DOHH2 (cell line): ENCODE measurements at regions not wholly inside any gene's neighbourhood (a gene's known extent, or its start where the extent isn't known, plus 50 kb on each side); places are given as distances from the start of the nearest gene placed in this dataset.

Source experiments
- H3F3A ChIP-seq: fragments of 200-600 bp; sonication (generic), shearing (Covaris generic); 2 replicates; pipeline ENCODE4 v1.6.0; 2016; ENCODE audit warnings: antibody characterized with exemption, mild to moderate bottlenecking; ENCODE audit not compliant: control insufficient read depth, insufficient read depth
- H3K27ac ChIP-seq: fragments of 200-600 bp; sonication (generic); 2 replicates; pipeline ENCODE4 v1.5.1; 2014; ENCODE audit warnings: low read depth, mild to moderate bottlenecking, low read length, moderate library complexity
- H3K27me3 ChIP-seq: fragments of 200-600 bp; sonication (generic); 2 replicates; pipeline ENCODE4 v1.6.1; 2014; ENCODE audit warnings: mild to moderate bottlenecking, low read length, mixed read lengths; ENCODE audit not compliant: control insufficient read depth
- H3K36me3 ChIP-seq: fragments of 200-600 bp; sonication (generic); 2 replicates; pipeline ENCODE4 v1.6.1; 2014; ENCODE audit warnings: mild to moderate bottlenecking, low read length, moderate library complexity, mixed read lengths; ENCODE audit not compliant: control insufficient read depth
- H3K4me1 ChIP-seq: fragments of 200-600 bp; sonication (generic); 2 replicates; pipeline ENCODE4 v1.6.1; 2014; ENCODE audit warnings: mild to moderate bottlenecking, low read length, mixed read lengths; ENCODE audit not compliant: control insufficient read depth
- H3K4me2 ChIP-seq: fragments of 200-600 bp; sonication (generic); 2 replicates; pipeline ENCODE4 v1.6.0; 2014; ENCODE audit warnings: mild to moderate bottlenecking, low read length, moderate library complexity
- H3K4me3 ChIP-seq: fragments of 200-600 bp; sonication (generic); 2 replicates; pipeline ENCODE4 v1.5.1; 2014; ENCODE audit warnings: mild to moderate bottlenecking, low read length, mixed read lengths
- H3K79me2 ChIP-seq: fragments of 200-600 bp; sonication (generic); 2 replicates; pipeline ENCODE4 v1.6.1; 2014; ENCODE audit warnings: mild to moderate bottlenecking, low read length, mixed read lengths; ENCODE audit not compliant: control insufficient read depth
- H3K9me2 ChIP-seq: fragments of 200-600 bp; sonication (generic); replicated peaks from 2 replicates; pipeline ENCODE4 v1.6.1; 2014; ENCODE audit warnings: mild to moderate bottlenecking, low read length, mixed read lengths; ENCODE audit not compliant: control insufficient read depth
- H3K9me3 ChIP-seq: fragments of 200-600 bp; sonication (generic); 2 replicates; pipeline ENCODE4 v1.6.1; 2014; ENCODE audit warnings: antibody characterized with exemption, low read length, mixed read lengths; ENCODE audit not compliant: control insufficient read depth, insufficient read depth
- H4K20me1 ChIP-seq: fragments of 200-600 bp; sonication (generic); 2 replicates; pipeline ENCODE4 v1.6.0; 2014; ENCODE audit warnings: low read depth, mild to moderate bottlenecking, antibody characterized with exemption, low read length, moderate library complexity; ENCODE audit not compliant: control insufficient read depth, insufficient read depth
- EZH2phosphoT487 ChIP-seq: fragments of 200-600 bp; sonication (generic); IDR thresholded peaks from 2 replicates; pipeline ENCODE4 v1.6.1; 2017; ENCODE audit warnings: borderline replicate concordance, mild to moderate bottlenecking, antibody characterized with exemption, low read length, moderate library complexity, mixed read lengths
- TF ChIP-seq, protein P1 (sequence below): fragments of 200-600 bp; sonication (generic); IDR thresholded peaks from one replicate; pipeline ENCODE4 v1.5.1; 2014; ENCODE audit warnings: antibody characterized with exemption, mild to moderate bottlenecking, low read depth, low read length; ENCODE audit not compliant: poor library complexity, severe bottlenecking

DNA sequence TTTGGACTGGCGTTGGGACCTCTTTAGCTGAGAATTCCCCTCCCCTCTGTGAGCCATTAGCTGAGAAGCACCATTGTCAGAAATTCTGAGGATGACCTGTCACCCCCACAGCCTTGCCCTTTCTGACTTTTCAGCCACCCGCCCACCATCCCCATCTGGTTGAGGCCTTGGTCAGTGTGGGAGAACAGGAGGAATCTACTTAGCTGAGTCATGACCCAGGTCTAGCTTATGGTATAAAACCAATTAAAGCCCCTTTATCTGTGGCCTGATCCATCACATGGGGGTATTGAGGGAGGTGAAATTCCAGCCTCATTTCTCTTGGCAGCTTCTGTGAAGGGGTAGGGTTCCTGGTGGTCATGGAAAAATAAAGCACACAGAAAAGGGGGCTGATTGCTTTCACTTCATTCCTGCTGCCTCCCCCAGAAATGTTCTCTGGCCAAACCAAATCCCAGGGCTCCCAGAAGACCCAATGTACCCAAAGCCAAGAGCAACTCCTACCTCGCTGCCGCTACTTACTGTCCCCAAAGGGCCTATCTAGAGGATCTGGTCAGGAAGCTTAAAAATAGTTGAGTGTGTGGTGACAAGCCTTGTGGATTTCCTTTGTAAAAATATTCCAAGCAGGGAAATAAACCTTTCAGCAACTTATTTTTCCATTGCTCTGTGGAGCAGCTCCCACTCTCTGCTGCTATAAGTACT is 174.8 kb upstream of the TNC start:
- no peaks in the 10 kb centered on the region for H3F3A ChIP-seq
- no peak overlapping the region for H3K4me3 ChIP-seq
- H4K20me1 ChIP-seq, result no peaks in the 10 kb centered on the region
- H3K79me2 ChIP-seq, result no peaks in the 10 kb centered on the region
- no peak overlapping the region for H3K27ac ChIP-seq
- TF ChIP-seq, protein P1, sequence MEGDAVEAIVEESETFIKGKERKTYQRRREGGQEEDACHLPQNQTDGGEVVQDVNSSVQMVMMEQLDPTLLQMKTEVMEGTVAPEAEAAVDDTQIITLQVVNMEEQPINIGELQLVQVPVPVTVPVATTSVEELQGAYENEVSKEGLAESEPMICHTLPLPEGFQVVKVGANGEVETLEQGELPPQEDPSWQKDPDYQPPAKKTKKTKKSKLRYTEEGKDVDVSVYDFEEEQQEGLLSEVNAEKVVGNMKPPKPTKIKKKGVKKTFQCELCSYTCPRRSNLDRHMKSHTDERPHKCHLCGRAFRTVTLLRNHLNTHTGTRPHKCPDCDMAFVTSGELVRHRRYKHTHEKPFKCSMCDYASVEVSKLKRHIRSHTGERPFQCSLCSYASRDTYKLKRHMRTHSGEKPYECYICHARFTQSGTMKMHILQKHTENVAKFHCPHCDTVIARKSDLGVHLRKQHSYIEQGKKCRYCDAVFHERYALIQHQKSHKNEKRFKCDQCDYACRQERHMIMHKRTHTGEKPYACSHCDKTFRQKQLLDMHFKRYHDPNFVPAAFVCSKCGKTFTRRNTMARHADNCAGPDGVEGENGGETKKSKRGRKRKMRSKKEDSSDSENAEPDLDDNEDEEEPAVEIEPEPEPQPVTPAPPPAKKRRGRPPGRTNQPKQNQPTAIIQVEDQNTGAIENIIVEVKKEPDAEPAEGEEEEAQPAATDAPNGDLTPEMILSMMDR, result no peak
- no peak for TF ChIP-seq EZH2phosphoT487
- no peaks in the 10 kb centered on the region for H3K9me3 ChIP-seq
- H3K9me2 ChIP-seq, result no peaks in the 10 kb centered on the region
- H3K36me3 ChIP-seq, result no peaks in the 10 kb centered on the region
- H3K4me2 ChIP-seq, result no peak overlapping the region
- H3K27me3 ChIP-seq, result no peaks in the 10 kb centered on the region
- no peaks in the 10 kb centered on the region for H3K4me1 ChIP-seq

DNA sequence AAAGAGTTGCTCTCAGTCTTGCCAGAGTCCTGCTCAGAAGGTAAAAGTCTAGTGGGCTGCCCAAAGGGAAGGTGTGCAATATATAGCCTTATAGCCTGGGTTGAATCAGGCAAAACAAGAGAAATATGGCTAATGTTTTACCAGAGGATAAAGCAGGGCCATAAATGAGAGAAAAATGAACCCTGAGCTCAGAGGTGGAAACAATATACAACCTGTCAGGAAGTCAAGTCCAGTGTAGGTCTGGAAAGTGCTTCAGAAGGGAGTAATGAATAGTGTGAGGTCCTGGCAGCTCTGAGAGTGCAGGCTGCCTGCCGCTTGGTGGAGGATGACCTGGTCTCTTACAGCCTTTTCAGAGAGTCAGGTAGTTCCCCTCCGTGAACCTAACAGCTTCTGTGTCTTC is 177.8 kb upstream of the TNC start:
- H3K9me2 ChIP-seq, result no peaks in the 10 kb centered on the region
- H3K79me2 ChIP-seq, result no peaks in the 10 kb centered on the region
- no peak overlapping the region for H3K4me2 ChIP-seq
- H3K4me3 ChIP-seq, result no peak overlapping the region
- H3K9me3 ChIP-seq, result no peaks in the 10 kb centered on the region
- no peaks in the 10 kb centered on the region for H3K36me3 ChIP-seq
- no peaks in the 10 kb centered on the region for H3K4me1 ChIP-seq
- H4K20me1 ChIP-seq, result no peaks in the 10 kb centered on the region
- H3F3A ChIP-seq, result no peaks in the 10 kb centered on the region
- no peak overlapping the region for H3K27ac ChIP-seq
- H3K27me3 ChIP-seq, result no peaks in the 10 kb centered on the region
- no peak for TF ChIP-seq EZH2phosphoT487
- TF ChIP-seq, protein P1, result no peak

DNA sequence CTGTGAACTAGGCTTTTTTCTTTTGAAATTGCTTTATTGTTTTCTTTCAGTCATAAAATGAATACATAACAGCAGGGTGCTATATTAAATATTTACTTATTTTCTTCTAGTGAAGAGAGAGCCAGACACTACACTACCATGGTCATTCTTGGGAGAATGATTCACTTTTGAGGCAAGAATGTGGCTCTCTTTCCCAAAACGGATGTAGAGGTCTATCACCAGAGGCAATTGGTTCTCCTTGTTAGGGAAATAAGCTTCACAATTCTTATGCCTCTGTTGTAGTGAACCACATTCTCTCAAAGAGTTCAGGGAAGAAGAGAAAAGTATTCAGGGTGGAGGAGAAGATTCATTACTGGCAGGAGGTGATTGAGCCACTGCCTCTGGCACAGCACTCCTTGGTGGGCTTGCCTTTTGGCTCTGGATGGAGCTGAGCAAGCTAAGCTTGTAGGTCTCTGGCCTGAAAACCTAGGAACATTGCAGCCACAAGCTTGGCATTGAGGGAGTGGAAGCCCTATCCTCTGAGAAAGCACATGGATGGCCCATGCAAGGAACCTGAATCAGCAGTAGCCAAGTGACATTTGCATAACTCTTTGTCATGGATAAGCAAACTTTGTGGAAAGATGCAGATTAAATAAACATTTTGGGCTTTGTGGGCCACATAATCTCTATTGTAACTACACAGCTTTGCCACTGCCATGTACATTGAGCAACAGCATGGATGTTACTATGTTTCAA is 179.0 kb upstream of the TNC start:
- H3K9me2 ChIP-seq, result no peaks in the 10 kb centered on the region
- H3K9me3 ChIP-seq, result no peaks in the 10 kb centered on the region
- no peaks in the 10 kb centered on the region for H3K79me2 ChIP-seq
- H3K27me3 ChIP-seq, result no peaks in the 10 kb centered on the region
- H3K4me2 ChIP-seq, result no peak overlapping the region
- H3F3A ChIP-seq, result no peaks in the 10 kb centered on the region
- H3K4me1 ChIP-seq, result no peaks in the 10 kb centered on the region
- H3K27ac ChIP-seq, result no peak overlapping the region
- H4K20me1 ChIP-seq, result no peaks in the 10 kb centered on the region
- no peaks in the 10 kb centered on the region for H3K36me3 ChIP-seq
- no peak overlapping the region for H3K4me3 ChIP-seq
- TF ChIP-seq, protein P1, result no peak
- TF ChIP-seq EZH2phosphoT487, result no peak
